Natural killer cell (primary cell): ENCODE measurements at regions not wholly inside any gene's neighbourhood (a gene's known extent, or its start where the extent isn't known, plus 50 kb on each side); places are given as distances from the start of the nearest gene placed in this dataset.
"Not testable (repeated sequence)": the region's sequence is repeated elsewhere in the genome, so short reads cannot be mapped to it uniquely, and the experiment has no call there.

Source experiments
- ATAC-seq, 3 donors: fragments of 150-1000 bp in 2 of 3; fragments of 200-7000 bp in 1 of 3; cut with Tn5 transposase; 1 replicate in 1 of 3; 2 replicates in 2 of 3; pipeline ENCODE4 v1.10.0; 2021; ENCODE audit warnings: mild to moderate bottlenecking in 2 of 3, moderate library complexity in 2 of 3
- DNase-seq, 2 donors: peaks; one replicate each; pipeline versions ENCODE4 v3.0.0 to v3.0.0-alpha.2; 2013 to 2021; ENCODE audit warnings: mixed read lengths in 1 of 2
- H3K27ac ChIP-seq: one replicate; pipeline ENCODE4 v1.5.1; 2013; ENCODE audit warnings: mild to moderate bottlenecking, low read length
- H3K27me3 ChIP-seq: one replicate; pipeline ENCODE4 v1.6.1; 2013; ENCODE audit warnings: low read length; ENCODE audit not compliant: control insufficient read depth, insufficient read depth
- H3K36me3 ChIP-seq: one replicate; pipeline ENCODE4 v1.6.1; 2013; ENCODE audit warnings: low read length; ENCODE audit not compliant: control insufficient read depth, insufficient read depth
- H3K4me1 ChIP-seq: one replicate; pipeline ENCODE4 v1.6.1; 2013; ENCODE audit warnings: low read length; ENCODE audit not compliant: control insufficient read depth, insufficient read depth
- H3K4me3 ChIP-seq: one replicate; pipeline ENCODE4 v1.5.1; 2013; ENCODE audit warnings: low read length
- H3K9me3 ChIP-seq: one replicate; pipeline ENCODE4 v1.6.1; 2013; ENCODE audit warnings: low read length; ENCODE audit not compliant: control insufficient read depth, insufficient read depth
- H3K27ac Mint-ChIP-seq, 2 donors: one replicate each; pipeline ENCODE4 v1.8.0; 2022; ENCODE audit warnings: mild to moderate bottlenecking in 2 of 2, mixed read lengths in 2 of 2, moderate library complexity in 1 of 2
- H3K27me3 Mint-ChIP-seq, 2 donors: one replicate each; pipeline ENCODE4 v1.8.0; 2022; ENCODE audit warnings: low read depth in 2 of 2, mixed read lengths in 2 of 2
- H3K36me3 Mint-ChIP-seq: one replicate; pipeline ENCODE4 v1.8.0; 2022; ENCODE audit warnings: mixed read lengths
- H3K4me1 Mint-ChIP-seq, 2 donors: one replicate each; pipeline ENCODE4 v1.8.0; 2022; ENCODE audit warnings: mixed read lengths in 2 of 2
- H3K4me3 Mint-ChIP-seq: one replicate; pipeline ENCODE4 v1.8.0; 2022; ENCODE audit warnings: mild to moderate bottlenecking, moderate library complexity, mixed read lengths
- H3K9me3 Mint-ChIP-seq, 2 donors: one replicate each; pipeline ENCODE4 v1.8.0; 2022; ENCODE audit warnings: mixed read lengths in 2 of 2
- WGBS: methylation state at CpG from one replicate; pipeline ENCODE4 v1.1.7; 2013; ENCODE audit warnings: missing lambda C conversion rate; ENCODE audit not compliant: insufficient coverage; 5-methylcytosine and 5-hydroxymethylcytosine counted together
- intact Hi-C: fragments of 100-400 bp; cut with micrococcal nuclease; formaldehyde crosslinking; loops from one replicate; pipeline ENCODE4 v1.14.2; 2022
- TF ChIP-seq, protein P1 (sequence below): fragments of 200-600 bp; IDR thresholded peaks from one replicate; pipeline ENCODE4 v1.8.0; 2022; ENCODE audit warnings: antibody characterized with exemption

- H3K4me3 Mint-ChIP-seq: no peak overlapping the region
- no peak for ATAC-seq
- no peaks in the 10 kb centered on the region for H3K36me3 ChIP-seq
- peaks cover 7% of the 10 kb centered on the region for H3K36me3 Mint-ChIP-seq
- 91% methylated on average over 3 of the region's 3 CpGs for WGBS
- H3K27me3 ChIP-seq: no peaks in the 10 kb centered on the region
- H3K27me3 Mint-ChIP-seq: no peaks in the 10 kb centered on the region
- no peak for DNase-seq
- no peak overlapping the region for H3K27ac ChIP-seq
- no peaks in the 10 kb centered on the region for H3K4me1 Mint-ChIP-seq
- H3K4me1 ChIP-seq: no peaks in the 10 kb centered on the region
- peaks cover 10 to 13% of the 10 kb centered on the region in 2 donors for H3K9me3 Mint-ChIP-seq
- TF ChIP-seq, protein P1, sequence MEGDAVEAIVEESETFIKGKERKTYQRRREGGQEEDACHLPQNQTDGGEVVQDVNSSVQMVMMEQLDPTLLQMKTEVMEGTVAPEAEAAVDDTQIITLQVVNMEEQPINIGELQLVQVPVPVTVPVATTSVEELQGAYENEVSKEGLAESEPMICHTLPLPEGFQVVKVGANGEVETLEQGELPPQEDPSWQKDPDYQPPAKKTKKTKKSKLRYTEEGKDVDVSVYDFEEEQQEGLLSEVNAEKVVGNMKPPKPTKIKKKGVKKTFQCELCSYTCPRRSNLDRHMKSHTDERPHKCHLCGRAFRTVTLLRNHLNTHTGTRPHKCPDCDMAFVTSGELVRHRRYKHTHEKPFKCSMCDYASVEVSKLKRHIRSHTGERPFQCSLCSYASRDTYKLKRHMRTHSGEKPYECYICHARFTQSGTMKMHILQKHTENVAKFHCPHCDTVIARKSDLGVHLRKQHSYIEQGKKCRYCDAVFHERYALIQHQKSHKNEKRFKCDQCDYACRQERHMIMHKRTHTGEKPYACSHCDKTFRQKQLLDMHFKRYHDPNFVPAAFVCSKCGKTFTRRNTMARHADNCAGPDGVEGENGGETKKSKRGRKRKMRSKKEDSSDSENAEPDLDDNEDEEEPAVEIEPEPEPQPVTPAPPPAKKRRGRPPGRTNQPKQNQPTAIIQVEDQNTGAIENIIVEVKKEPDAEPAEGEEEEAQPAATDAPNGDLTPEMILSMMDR: no peak
- no peaks in the 10 kb centered on the region for H3K9me3 ChIP-seq
- H3K27ac Mint-ChIP-seq: no peak overlapping the region
- H3K4me3 ChIP-seq: no peak overlapping the region
- intact Hi-C loops: no loop called here
These were observed 339.3 kb upstream of the TMEFF2 start for GRCh38 chr2:192534072-192534471.

- H3K4me3 Mint-ChIP-seq, H3K4me3 ChIP-seq, H3K27ac ChIP-seq, H3K27me3 ChIP-seq, intact Hi-C loops, ATAC-seq, H3K9me3 ChIP-seq, DNase-seq, H3K4me1 Mint-ChIP-seq, H3K4me1 ChIP-seq, H3K27ac Mint-ChIP-seq, H3K36me3 ChIP-seq, H3K27me3 Mint-ChIP-seq: not testable (repeated sequence)
- WGBS: 88% methylated on average over 10 of the region's 10 CpGs
- Mint-ChIP-seq H3K9me3 (peaks cover 20 to 26% of the 10 kb centered on the region in 2 donors), H3K36me3 (peaks cover 15% of the 10 kb centered on the region)
These were observed 330.0 kb upstream of the TMEFF2 start for GRCh38 chr2:192524642-192525251.

GRCh38 chr2:192524214-192524613, 329.5 kb upstream of the TMEFF2 start:
- ATAC-seq, intact Hi-C loops, H3K4me1 ChIP-seq, H3K4me1 Mint-ChIP-seq, DNase-seq, H3K36me3 ChIP-seq, H3K27me3 ChIP-seq, H3K9me3 ChIP-seq, H3K27me3 Mint-ChIP-seq, H3K27ac ChIP-seq, H3K27ac Mint-ChIP-seq, H3K4me3 Mint-ChIP-seq, H3K4me3 ChIP-seq: not testable (repeated sequence)
- 51% methylated on average over 3 of the region's 3 CpGs for WGBS
- Mint-ChIP-seq H3K9me3 (peaks cover 17 to 21% of the 10 kb centered on the region in 2 donors), H3K36me3 (peaks cover 15% of the 10 kb centered on the region)

DNA sequence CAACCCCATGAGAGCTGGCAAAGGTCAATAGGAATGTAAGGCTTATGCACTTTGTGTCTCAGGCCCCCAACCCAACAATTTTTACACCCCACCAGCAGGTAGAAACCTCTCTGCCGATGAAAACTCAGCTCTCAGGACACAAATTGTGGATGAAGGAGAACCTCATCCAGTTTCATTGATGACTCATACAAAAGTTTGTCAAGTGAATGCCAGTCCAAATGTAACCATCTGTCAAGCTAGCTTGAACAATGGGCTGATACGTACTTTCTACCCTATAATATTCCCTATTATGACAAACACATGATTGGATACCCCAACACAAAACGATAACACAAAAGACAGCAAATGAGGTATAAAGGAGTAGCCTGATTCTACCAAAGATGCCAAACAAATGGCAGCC, 321.2 kb upstream of the TMEFF2 start:
- WGBS: 93% methylated on average over 1 of the region's 3 CpGs
- Mint-ChIP-seq H3K27me3 (no peaks in the 10 kb centered on the region), H3K27ac (no peak overlapping the region), H3K4me1 (no peaks in the 10 kb centered on the region), H3K9me3 (peaks cover 9 to 10% of the 10 kb centered on the region in 2 donors), H3K4me3 (no peak overlapping the region), H3K36me3 (no peaks in the 10 kb centered on the region)
- Histone ChIP-seq H3K27me3 (no peaks in the 10 kb centered on the region), H3K4me1 (no peaks in the 10 kb centered on the region), H3K4me3 (no peak overlapping the region), H3K27ac (no peak overlapping the region), H3K9me3 (no peaks in the 10 kb centered on the region), H3K36me3 (no peaks in the 10 kb centered on the region)
- intact Hi-C loops: no loop called here
- DNase-seq (no peak), ATAC-seq (no peak)
- TF ChIP-seq, protein P1: no peak
